Neural progenitor cell (in vitro differentiated cells): ENCODE measurements at regions not wholly inside any gene's neighbourhood (a gene's known extent, or its start where the extent isn't known, plus 50 kb on each side); places are given as distances from the start of the nearest gene placed in this dataset.

Source experiments
- DNase-seq: peaks from one replicate; pipeline ENCODE4 v3.0.0-alpha.2; 2016; ENCODE audit warnings: low spot score
- H2AFZ ChIP-seq: fragments of 200-600 bp; sonication (generic); replicated peaks from 2 replicates; pipeline ENCODE4 v1.6.1; 2016; ENCODE audit warnings: antibody characterized with exemption
- H3F3A ChIP-seq: fragments of 200-600 bp; sonication (generic); 2 replicates; pipeline ENCODE4 v1.6.1; 2016; ENCODE audit warnings: antibody characterized with exemption, low read depth
- H3K27ac ChIP-seq: fragments of 200-600 bp; sonication (generic); 2 replicates; pipeline ENCODE4 v1.5.1; 2016; ENCODE audit warnings: mild to moderate bottlenecking
- H3K27me3 ChIP-seq: fragments of 200-600 bp; sonication (generic); 2 replicates; pipeline ENCODE4 v1.6.1; 2016; ENCODE audit warnings: mild to moderate bottlenecking, moderate library complexity
- H3K36me3 ChIP-seq: fragments of 200-600 bp; sonication (generic); 2 replicates; pipeline ENCODE4 v1.5.1; 2016
- H3K4me1 ChIP-seq: fragments of 200-600 bp; sonication (generic); 2 replicates; pipeline ENCODE4 v1.6.1; 2016; ENCODE audit warnings: mixed run types
- H3K4me2 ChIP-seq: fragments of 200-600 bp; sonication (generic); 2 replicates; pipeline ENCODE4 v1.6.1; 2016
- H3K4me3 ChIP-seq: fragments of 200-600 bp; sonication (generic); 2 replicates; pipeline ENCODE4 v1.5.1; 2016
- H3K79me2 ChIP-seq: fragments of 200-600 bp; sonication (generic); 2 replicates; pipeline ENCODE4 v1.6.1; 2016; ENCODE audit warnings: low read depth
- H3K9ac ChIP-seq: fragments of 200-600 bp; sonication (generic); 2 replicates; pipeline ENCODE4 v1.6.1; 2016
- H3K9me3 ChIP-seq: fragments of 200-600 bp; sonication (generic); 2 replicates; pipeline ENCODE4 v1.5.1; 2016; ENCODE audit warnings: low read depth
- H4K20me1 ChIP-seq: fragments of 200-600 bp; sonication (generic); 2 replicates; pipeline ENCODE4 v1.6.1; 2016; ENCODE audit warnings: low read depth
- H3K27ac Mint-ChIP-seq: 3 replicates; pipeline ENCODE4 v1.8.0; 2021; ENCODE audit warnings: mixed read lengths
- H3K27me3 Mint-ChIP-seq: 2 replicates; pipeline ENCODE4 v1.8.0; 2022; ENCODE audit warnings: low read depth, mild to moderate bottlenecking, inconsistent platforms, moderate library complexity, mixed read lengths; ENCODE audit not compliant: insufficient read depth
- H3K36me3 Mint-ChIP-seq: 3 replicates; pipeline ENCODE4 v1.8.0; 2021; ENCODE audit warnings: mixed read lengths
- H3K4me1 Mint-ChIP-seq: 3 replicates; pipeline ENCODE4 v1.8.0; 2021; ENCODE audit warnings: mixed read lengths
- H3K4me3 Mint-ChIP-seq: 3 replicates; pipeline ENCODE4 v1.8.0; 2021; ENCODE audit warnings: mild to moderate bottlenecking, moderate library complexity, mixed read lengths
- H3K9me3 Mint-ChIP-seq: 3 replicates; pipeline ENCODE4 v1.8.0; 2020; ENCODE audit warnings: mixed read lengths
- CTCF ChIP-seq: fragments of 200-600 bp; sonication (generic); IDR thresholded peaks from 2 replicates; pipeline ENCODE4 v1.5.1; 2017; ENCODE audit warnings: antibody characterized with exemption, mild to moderate bottlenecking
- EZH2 ChIP-seq: fragments of 200-600 bp; sonication (generic); IDR thresholded peaks from 2 replicates; pipeline ENCODE4 v1.6.1; 2017; ENCODE audit warnings: antibody characterized with exemption, mild to moderate bottlenecking, moderate library complexity
- EZH2phosphoT487 ChIP-seq: fragments of 200-600 bp; sonication (generic); IDR thresholded peaks from 2 replicates; pipeline ENCODE4 v1.6.1; 2017; ENCODE audit warnings: antibody characterized with exemption

- TF ChIP-seq CTCF (no peak), EZH2phosphoT487 (no peak), EZH2 (no peak)
- H2AFZ ChIP-seq = no peak overlapping the region
- H3K4me3 ChIP-seq = no peak overlapping the region
- no peaks in the 10 kb centered on the region for H3K79me2 ChIP-seq
- H3K4me1 Mint-ChIP-seq = peaks cover 28% of the 10 kb centered on the region
- no peaks in the 10 kb centered on the region for H3K4me1 ChIP-seq
- no peaks in the 10 kb centered on the region for H3K36me3 Mint-ChIP-seq
- H3K9me3 ChIP-seq = no peaks in the 10 kb centered on the region
- H4K20me1 ChIP-seq = no peaks in the 10 kb centered on the region
- no peak overlapping the region for H3K4me2 ChIP-seq
- DNase-seq = no peak
- no peaks in the 10 kb centered on the region for H3K27me3 Mint-ChIP-seq
- H3K27ac ChIP-seq = no peak overlapping the region
- H3K9ac ChIP-seq = no peak overlapping the region
- H3K36me3 ChIP-seq = no peaks in the 10 kb centered on the region
- H3F3A ChIP-seq = no peaks in the 10 kb centered on the region
- no peak overlapping the region for H3K4me3 Mint-ChIP-seq
- H3K9me3 Mint-ChIP-seq = peaks cover 5% of the 10 kb centered on the region
- no peaks in the 10 kb centered on the region for H3K27me3 ChIP-seq
- no peak overlapping the region for H3K27ac Mint-ChIP-seq
Measured at GRCh38 chr6:137434640-137435039, 59.6 kb downstream of the OLIG3 start.

GRCh38 chr6:137432054-137432611 is 62.1 kb downstream of the OLIG3 start:
- Histone ChIP-seq H3K27ac (no peak overlapping the region), H4K20me1 (no peaks in the 10 kb centered on the region), H3K9ac (no peak overlapping the region), H3F3A (no peaks in the 10 kb centered on the region), H3K4me3 (no peak overlapping the region), H3K4me1 (no peaks in the 10 kb centered on the region), H3K27me3 (no peaks in the 10 kb centered on the region), H2AFZ (no peak overlapping the region), H3K36me3 (no peaks in the 10 kb centered on the region), H3K9me3 (no peaks in the 10 kb centered on the region), H3K4me2 (no peak overlapping the region), H3K79me2 (no peaks in the 10 kb centered on the region)
- Mint-ChIP-seq H3K4me1 (peaks cover 35% of the 10 kb centered on the region), H3K27ac (no peak overlapping the region), H3K4me3 (no peak overlapping the region), H3K27me3 (no peaks in the 10 kb centered on the region), H3K9me3 (peaks cover 3% of the 10 kb centered on the region), H3K36me3 (no peaks in the 10 kb centered on the region)
- TF ChIP-seq EZH2phosphoT487 = no peak
- TF ChIP-seq CTCF = no peak
- no peak for TF ChIP-seq EZH2
- DNase-seq = no peak

GRCh38 chr6:137430954-137431353 is 63.2 kb downstream of the OLIG3 start:
- H3K27me3 ChIP-seq = no peaks in the 10 kb centered on the region
- H3K4me3 ChIP-seq = no peak overlapping the region
- no peak overlapping the region for H3K9ac ChIP-seq
- H4K20me1 ChIP-seq = no peaks in the 10 kb centered on the region
- Mint-ChIP-seq H3K36me3 (no peaks in the 10 kb centered on the region), H3K27me3 (no peaks in the 10 kb centered on the region), H3K9me3 (peaks cover 3% of the 10 kb centered on the region), H3K4me1 (peaks cover 35% of the 10 kb centered on the region), H3K27ac (no peak overlapping the region), H3K4me3 (no peak overlapping the region)
- H3K27ac ChIP-seq = no peak overlapping the region
- H3K79me2 ChIP-seq = no peaks in the 10 kb centered on the region
- TF ChIP-seq EZH2phosphoT487 = no peak
- no peak for TF ChIP-seq CTCF
- no peak for TF ChIP-seq EZH2
- H3F3A ChIP-seq = no peaks in the 10 kb centered on the region
- no peaks in the 10 kb centered on the region for H3K4me1 ChIP-seq
- no peaks in the 10 kb centered on the region for H3K9me3 ChIP-seq
- no peak overlapping the region for H2AFZ ChIP-seq
- H3K36me3 ChIP-seq = no peaks in the 10 kb centered on the region
- DNase-seq = no peak
- no peak overlapping the region for H3K4me2 ChIP-seq
